Fibroblast of pulmonary artery (primary cell): ENCODE measurements at regions not wholly inside any gene's neighbourhood (a gene's known extent, or its start where the extent isn't known, plus 50 kb on each side); places are given as distances from the start of the nearest gene placed in this dataset.

Experiments
- DNase-seq: peaks from one replicate; pipeline ENCODE4 v3.0.0-alpha.2; 2010; ENCODE audit warnings: low read depth
- H3K4me3 ChIP-seq: replicated peaks from 2 replicates; pipeline ENCODE4 v1.5.1; 2011; ENCODE audit warnings: low read depth, mild to moderate bottlenecking, control low read depth, low read length, moderate library complexity
- CTCF ChIP-seq: IDR thresholded peaks from 2 replicates; pipeline ENCODE4 v1.5.1; 2011; ENCODE audit warnings: mild to moderate bottlenecking, control low read depth, low read length, inconsistent platforms; ENCODE audit errors: missing control alignments

GRCh38 chr6:142500250-142500786, 198.5 kb downstream of the ADGRG6 start:
- H3K4me3 ChIP-seq, result no peak overlapping the region
- no peak for TF ChIP-seq CTCF
- DNase-seq, result no peak

- TF ChIP-seq CTCF, result no peak
- H3K4me3 ChIP-seq, result no peak overlapping the region
- DNase-seq, result no peak
Observed at GRCh38 chr6:142501795-142502194, 200.0 kb downstream of the ADGRG6 start.

- no peak for DNase-seq
- TF ChIP-seq CTCF, result no peak
- no peak overlapping the region for H3K4me3 ChIP-seq
Observed at GRCh38 chr6:142507065-142507464, 205.3 kb downstream of the ADGRG6 start.

- H3K4me3 ChIP-seq, result no peak overlapping the region
- TF ChIP-seq CTCF, result no peak
Observed at GRCh38 chr6:142510211-142510610, 208.4 kb downstream of the ADGRG6 start.

GRCh38 chr6:142518126-142518525, 216.3 kb downstream of the ADGRG6 start:
- H3K4me3 ChIP-seq, result no peak overlapping the region
- no peak for DNase-seq
- no peak for TF ChIP-seq CTCF

More at GRCh38 chr6:142510211-142510610, 208.4 kb downstream of the ADGRG6 start:
- no peak for DNase-seq

- H3K4me3 ChIP-seq, result no peak overlapping the region
- DNase-seq, result no peak
- TF ChIP-seq CTCF, result no peak
Observed at GRCh38 chr6:142518761-142519160, 217.0 kb downstream of the ADGRG6 start.

GRCh38 chr6:142521791-142522190, 220.0 kb downstream of the ADGRG6 start:
- no peak overlapping the region for H3K4me3 ChIP-seq
- DNase-seq, result no peak
- no peak for TF ChIP-seq CTCF
